ENCODE measurements at regions not wholly inside any gene's neighbourhood (a gene's known extent, or its start where the extent isn't known, plus 50 kb on each side); places are given as distances from the start of the nearest gene placed in this dataset.

- TF ChIP-seq ELK1 (IDR thresholded peaks at IDR 0.05; ENCODE audit: borderline replicate concordance, low read depth, low read length) (no peak), MXI1 (IDR thresholded peaks at IDR 0.05; ENCODE audit: borderline replicate concordance, low read depth, low read length) (peak; percentile 90), POLR2A (IDR thresholded peaks at IDR 0.05; ENCODE audit: low read depth, low read length) (peak; percentile 46; the same call in 1 of the 2 replicates), MAFK (IDR thresholded peaks at IDR 0.05; ENCODE audit: low read depth, low read length) (no peak), CEBPB (IDR thresholded peaks at IDR 0.05; ENCODE audit: low read depth, low read length) (no peak), BHLHE40 (IDR thresholded peaks at IDR 0.05; ENCODE audit: low read depth, low read length) (peak; percentile 88), SMC3 (IDR thresholded peaks at IDR 0.05; ENCODE audit: low read depth, low read length) (no peak), RCOR1 (IDR thresholded peaks at IDR 0.05; ENCODE audit: insufficient replicate concordance, low read length) (no peak)
Measured at GRCh38 chr9:129413537-129414376, 207.1 kb downstream of the C9orf50 start (continued).
